CD4-positive, alpha-beta T cell treated with Interleukin-21 for 1 hour (primary cell): ENCODE measurements at regions not wholly inside any gene's neighbourhood (a gene's known extent, or its start where the extent isn't known, plus 50 kb on each side); places are given as distances from the start of the nearest gene placed in this dataset.

Source experiments
- DNase-seq: peaks from one replicate; pipeline ENCODE4 v3.0.0-alpha.2; 2020

GRCh38 chrX:14476205-14476604 lies 53.1 kb upstream of the GLRA2 start:
- DNase-seq = no peak

- DNase-seq = no peak
Measured at GRCh38 chrX:14449773-14450172, 79.6 kb upstream of the GLRA2 start.

- DNase-seq = no peak
Measured at GRCh38 chrX:14448406-14448805, 80.9 kb upstream of the GLRA2 start.

GRCh38 chrX:14440106-14440505 lies 89.2 kb upstream of the GLRA2 start:
- DNase-seq = no peak

GRCh38 chrX:14427614-14428013 lies 101.7 kb upstream of the GLRA2 start:
- no peak for DNase-seq

- no peak for DNase-seq
Measured at GRCh38 chrX:14420841-14421240, 108.5 kb upstream of the GLRA2 start.

- no peak for DNase-seq
Measured at GRCh38 chrX:14412686-14413085, 116.7 kb upstream of the GLRA2 start.

GRCh38 chrX:14411326-14411725 lies 118.0 kb upstream of the GLRA2 start:
- DNase-seq = no peak

- DNase-seq = no peak
Measured at GRCh38 chrX:14409341-14409740, 120.0 kb upstream of the GLRA2 start.

- no peak for DNase-seq
Measured at GRCh38 chrX:14406225-14406624, 123.1 kb upstream of the GLRA2 start.

GRCh38 chrX:14398725-14399124 lies 130.6 kb upstream of the GLRA2 start:
- DNase-seq = no peak

GRCh38 chrX:14389682-14390081 lies 139.7 kb upstream of the GLRA2 start:
- DNase-seq = no peak

- no peak for DNase-seq
Measured at GRCh38 chrX:14386981-14387380, 142.4 kb upstream of the GLRA2 start.

- DNase-seq = no peak
Measured at GRCh38 chrX:14380044-14380443, 149.3 kb upstream of the GLRA2 start.

- no peak for DNase-seq
Measured at GRCh38 chrX:14377427-14377826, 151.9 kb upstream of the GLRA2 start.

- no peak for DNase-seq
Measured at GRCh38 chrX:14363728-14364127, 165.6 kb upstream of the GLRA2 start.

GRCh38 chrX:14362721-14363120 lies 166.6 kb upstream of the GLRA2 start:
- no peak for DNase-seq

- no peak for DNase-seq
Measured at GRCh38 chrX:14361435-14361834, 167.9 kb upstream of the GLRA2 start.

- no peak for DNase-seq
Measured at GRCh38 chrX:14359727-14360126, 169.6 kb upstream of the GLRA2 start.

- no peak for DNase-seq
Measured at GRCh38 chrX:14359316-14359715, 170.0 kb upstream of the GLRA2 start.

GRCh38 chrX:14357314-14357713 lies 172.0 kb upstream of the GLRA2 start:
- DNase-seq = no peak

GRCh38 chrX:14356401-14356800 lies 172.9 kb upstream of the GLRA2 start:
- no peak for DNase-seq

- no peak for DNase-seq
Measured at GRCh38 chrX:14355556-14355955, 173.8 kb upstream of the GLRA2 start.

- no peak for DNase-seq
Measured at GRCh38 chrX:14354521-14354920, 174.8 kb upstream of the GLRA2 start.

- DNase-seq = no peak
Measured at GRCh38 chrX:14352511-14352910, 176.8 kb upstream of the GLRA2 start.
